HFF-Myc (cell line): ENCODE measurements at regions not wholly inside any gene's neighbourhood (a gene's known extent, or its start where the extent isn't known, plus 50 kb on each side); places are given as distances from the start of the nearest gene placed in this dataset.

Source experiments
- DNase-seq: peaks from one replicate; pipeline ENCODE4 v3.0.0-alpha.2; 2011; ENCODE audit warnings: low read depth; ENCODE audit errors: extremely low read depth
- H3K4me3 ChIP-seq: replicated peaks from 2 replicates; pipeline ENCODE4 v1.5.1; 2011; ENCODE audit warnings: low read depth, mild to moderate bottlenecking, control low read depth, low read length
- TF ChIP-seq, protein P1 (sequence below): IDR thresholded peaks from 2 replicates; pipeline ENCODE4 v1.5.1; 2012; ENCODE audit warnings: mild to moderate bottlenecking, low read depth, low read length, control low read depth; ENCODE audit errors: missing control alignments

DNA sequence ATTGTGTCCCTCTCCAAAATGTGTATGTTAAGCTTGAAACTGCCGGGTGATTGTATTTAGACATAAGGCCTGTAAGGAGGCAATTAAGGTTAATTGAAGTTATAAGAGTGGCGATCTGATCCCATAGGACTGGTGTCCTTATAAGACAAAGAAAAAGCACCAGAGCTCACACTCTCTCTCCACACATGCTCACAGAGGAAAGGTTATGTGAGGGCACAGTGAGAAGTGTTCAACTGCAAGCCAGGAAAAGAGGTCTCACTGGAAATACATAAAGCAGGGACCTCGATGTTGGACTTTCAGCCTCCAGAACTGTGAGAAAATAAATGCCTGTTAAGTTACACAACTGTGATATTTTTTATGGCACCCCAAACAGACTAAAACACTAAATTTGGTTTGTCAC, 1233.8 kb upstream of the CNTN5 start:
- TF ChIP-seq, protein P1, sequence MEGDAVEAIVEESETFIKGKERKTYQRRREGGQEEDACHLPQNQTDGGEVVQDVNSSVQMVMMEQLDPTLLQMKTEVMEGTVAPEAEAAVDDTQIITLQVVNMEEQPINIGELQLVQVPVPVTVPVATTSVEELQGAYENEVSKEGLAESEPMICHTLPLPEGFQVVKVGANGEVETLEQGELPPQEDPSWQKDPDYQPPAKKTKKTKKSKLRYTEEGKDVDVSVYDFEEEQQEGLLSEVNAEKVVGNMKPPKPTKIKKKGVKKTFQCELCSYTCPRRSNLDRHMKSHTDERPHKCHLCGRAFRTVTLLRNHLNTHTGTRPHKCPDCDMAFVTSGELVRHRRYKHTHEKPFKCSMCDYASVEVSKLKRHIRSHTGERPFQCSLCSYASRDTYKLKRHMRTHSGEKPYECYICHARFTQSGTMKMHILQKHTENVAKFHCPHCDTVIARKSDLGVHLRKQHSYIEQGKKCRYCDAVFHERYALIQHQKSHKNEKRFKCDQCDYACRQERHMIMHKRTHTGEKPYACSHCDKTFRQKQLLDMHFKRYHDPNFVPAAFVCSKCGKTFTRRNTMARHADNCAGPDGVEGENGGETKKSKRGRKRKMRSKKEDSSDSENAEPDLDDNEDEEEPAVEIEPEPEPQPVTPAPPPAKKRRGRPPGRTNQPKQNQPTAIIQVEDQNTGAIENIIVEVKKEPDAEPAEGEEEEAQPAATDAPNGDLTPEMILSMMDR = no peak
- no peak overlapping the region for H3K4me3 ChIP-seq
- no peak for DNase-seq

DNA sequence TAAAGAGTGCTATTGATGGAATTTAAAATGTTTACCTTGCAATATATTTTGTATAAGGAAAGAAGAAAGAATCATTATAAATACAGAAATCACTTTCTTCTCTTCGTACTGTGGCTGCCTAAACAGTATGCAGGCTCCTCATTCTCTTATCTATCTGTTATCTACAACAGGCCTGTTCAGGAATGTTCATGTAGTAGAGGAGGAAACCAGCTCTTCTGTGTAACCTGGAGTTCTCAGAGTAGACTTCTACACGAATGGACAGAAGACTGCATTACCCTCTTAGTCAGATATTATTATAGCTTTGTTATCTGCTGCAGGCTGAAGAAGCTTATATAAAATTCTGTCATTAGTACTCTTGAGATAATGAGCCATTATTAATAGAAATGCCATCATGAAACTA, 1225.9 kb upstream of the CNTN5 start:
- no peak for DNase-seq
- H3K4me3 ChIP-seq = no peak overlapping the region
- TF ChIP-seq, protein P1 = no peak

DNA sequence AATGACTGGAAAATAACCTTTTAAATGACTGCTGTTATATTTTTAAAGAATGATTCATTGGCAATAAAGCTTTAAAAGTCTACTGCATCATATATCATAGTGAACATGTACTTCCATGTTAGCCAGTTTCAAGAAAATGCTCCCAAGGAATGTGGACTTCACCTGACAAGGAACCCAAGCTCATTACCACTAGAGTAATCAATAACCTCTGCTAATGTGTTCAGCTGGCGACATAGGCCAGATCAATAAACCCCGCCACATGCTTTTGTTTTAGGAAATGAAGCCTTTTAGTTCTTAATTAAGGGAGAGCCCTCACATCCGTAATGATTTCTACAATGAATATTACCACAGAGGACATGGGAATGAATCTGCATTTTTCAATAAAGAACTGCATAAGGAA, 1219.9 kb upstream of the CNTN5 start:
- DNase-seq = no peak
- TF ChIP-seq, protein P1 = no peak
- no peak overlapping the region for H3K4me3 ChIP-seq

DNA sequence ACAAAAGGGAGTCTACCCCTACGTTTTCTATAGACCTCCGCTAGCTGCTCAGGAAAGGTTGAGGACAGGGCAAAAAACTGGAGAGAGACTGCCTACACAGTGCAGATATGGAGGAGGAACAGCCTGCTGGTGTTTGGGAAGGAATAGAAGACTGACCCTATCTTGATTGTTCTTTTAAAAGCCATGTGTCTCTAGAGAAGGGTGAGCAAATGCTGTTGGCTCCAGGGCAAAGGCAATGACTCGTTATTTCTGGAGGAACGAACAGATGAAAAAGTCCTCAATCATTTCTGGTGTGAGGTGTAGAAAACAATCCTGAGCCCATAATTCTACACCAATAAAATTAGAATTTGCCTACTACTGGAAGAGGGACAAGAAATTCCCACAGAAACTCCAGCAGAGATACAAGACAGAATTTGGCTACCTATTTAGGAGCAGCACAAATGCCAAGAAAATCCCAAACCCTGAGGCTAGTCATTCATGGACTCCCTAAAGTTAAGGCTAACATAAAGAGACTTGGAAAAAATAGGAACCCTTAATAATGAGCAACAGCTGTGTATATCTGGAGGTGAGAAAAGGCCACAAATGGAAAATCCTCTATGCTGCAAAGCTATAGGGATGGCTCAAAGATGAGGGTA, 1206.3 kb upstream of the CNTN5 start:
- H3K4me3 ChIP-seq = no peak overlapping the region
- TF ChIP-seq, protein P1 = no peak
- DNase-seq = no peak

DNA sequence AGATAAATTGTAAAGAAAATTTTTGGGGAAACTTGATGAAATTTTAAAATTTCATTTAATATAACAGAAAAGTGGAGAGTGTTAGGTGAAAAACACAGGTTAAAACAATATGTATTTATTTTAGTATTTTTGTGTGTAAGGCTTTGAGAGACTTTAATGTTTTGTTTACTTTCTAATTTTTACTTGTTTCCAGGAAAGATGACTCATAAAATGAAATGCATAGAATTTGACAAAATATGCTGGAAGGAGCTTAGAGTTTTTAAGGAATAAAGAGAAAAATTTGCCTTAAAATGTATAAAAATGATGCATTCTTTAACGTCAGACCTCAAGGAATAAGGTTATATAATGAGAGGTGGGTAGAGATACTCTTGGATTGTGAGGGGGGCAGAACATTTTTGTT, 1205.1 kb upstream of the CNTN5 start:
- TF ChIP-seq, protein P1 = no peak
- DNase-seq = no peak
- H3K4me3 ChIP-seq = no peak overlapping the region

DNA sequence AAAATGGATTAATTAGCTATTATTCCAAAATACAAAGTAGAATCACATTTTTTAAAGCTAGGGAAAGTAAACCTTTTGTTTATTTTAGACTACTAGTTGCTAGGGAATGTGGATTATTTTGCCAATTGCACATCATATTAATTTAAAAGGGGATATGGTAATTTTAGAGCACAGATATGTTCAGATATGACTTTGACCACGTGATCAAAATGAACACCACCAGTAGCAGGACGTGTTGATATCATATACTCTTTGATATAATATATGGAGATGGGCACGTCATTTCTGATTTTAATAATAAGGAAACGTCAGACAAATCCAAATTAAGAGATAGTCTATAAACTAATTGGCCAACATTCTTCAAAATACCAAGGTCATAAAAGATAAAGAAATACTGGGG, 1188.3 kb upstream of the CNTN5 start:
- no peak for DNase-seq
- no peak overlapping the region for H3K4me3 ChIP-seq
- TF ChIP-seq, protein P1 = no peak

DNA sequence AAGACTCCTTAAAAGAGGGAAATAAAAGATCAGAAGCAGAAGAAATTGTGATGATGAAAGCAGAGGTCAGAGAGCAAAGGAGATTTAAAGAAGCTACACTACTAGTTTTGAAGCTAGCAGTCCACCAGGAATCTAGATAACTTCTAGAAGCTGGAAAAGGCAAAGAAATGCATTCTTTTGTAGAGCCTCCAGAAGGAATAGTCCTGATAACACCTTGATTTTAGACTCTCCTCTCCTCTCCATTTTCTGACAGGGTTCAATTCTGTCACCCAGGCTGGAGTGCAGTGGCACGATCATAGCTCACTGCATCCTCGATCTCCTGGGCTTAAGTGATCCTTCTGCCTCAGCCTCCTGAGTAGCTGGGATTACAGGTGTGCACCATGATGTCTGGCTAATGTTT, 1187.3 kb upstream of the CNTN5 start:
- TF ChIP-seq, protein P1 = no peak
- H3K4me3 ChIP-seq = no peak overlapping the region
- DNase-seq = no peak
